NB4 (cell line): ENCODE measurements at regions not wholly inside any gene's neighbourhood (a gene's known extent, or its start where the extent isn't known, plus 50 kb on each side); places are given as distances from the start of the nearest gene placed in this dataset.

Experiments used
- DNase-seq: peaks from one replicate; pipeline ENCODE4 v3.0.0; 2010; ENCODE audit warnings: low read depth
- H3K4me3 ChIP-seq: one replicate; pipeline ENCODE4 v1.5.1; 2011; ENCODE audit warnings: mild to moderate bottlenecking, low read depth, low read length, moderate library complexity
- CTCF ChIP-seq: IDR thresholded peaks from one replicate; pipeline ENCODE4 v1.5.1; 2012; ENCODE audit warnings: low read depth, low read length
- MAX ChIP-seq: IDR thresholded peaks from 2 replicates; pipeline ENCODE4 v1.6.1; 2011; ENCODE audit warnings: low read depth, low read length
- MYC ChIP-seq: IDR thresholded peaks from 2 replicates; pipeline ENCODE4 v1.6.1; 2011; ENCODE audit warnings: low read depth, low read length
- POLR2A ChIP-seq: IDR thresholded peaks from 2 replicates; pipeline ENCODE4 v1.6.1; 2011; ENCODE audit warnings: mild to moderate bottlenecking; ENCODE audit not compliant: insufficient read length; ENCODE audit errors: extremely low read depth

- no peak overlapping the region for H3K4me3 ChIP-seq
- no peak for DNase-seq
- TF ChIP-seq MAX (no peak), MYC (no peak), CTCF (no peak), POLR2A (no peak)
These were observed 264.4 kb downstream of the FOXG1 start for GRCh38 chr14:29030970-29031369.

GRCh38 chr14:29035134-29035533, 268.5 kb downstream of the FOXG1 start:
- no peak for DNase-seq
- H3K4me3 ChIP-seq, result no peak overlapping the region
- TF ChIP-seq CTCF, result no peak
- TF ChIP-seq POLR2A, result no peak

- TF ChIP-seq CTCF (no peak), MAX (no peak), POLR2A (no peak), MYC (no peak)
- no peak for DNase-seq
- H3K4me3 ChIP-seq, result no peak overlapping the region
These were observed 270.8 kb downstream of the FOXG1 start for GRCh38 chr14:29037411-29037810.

- H3K4me3 ChIP-seq, result no peak overlapping the region
- no peak for TF ChIP-seq MYC
- TF ChIP-seq CTCF, result no peak
- TF ChIP-seq POLR2A, result no peak
- TF ChIP-seq MAX, result no peak
- no peak for DNase-seq
These were observed 272.6 kb downstream of the FOXG1 start for GRCh38 chr14:29039171-29039570.

- TF ChIP-seq POLR2A (no peak), MAX (no peak), MYC (no peak), CTCF (no peak)
- H3K4me3 ChIP-seq, result no peak overlapping the region
- DNase-seq, result no peak
These were observed 276.0 kb downstream of the FOXG1 start for GRCh38 chr14:29042551-29042950.

GRCh38 chr14:29043737-29044136, 277.1 kb downstream of the FOXG1 start:
- DNase-seq, result no peak
- H3K4me3 ChIP-seq, result no peak overlapping the region
- TF ChIP-seq CTCF (no peak), MAX (no peak), MYC (no peak), POLR2A (no peak)
